ENCODE measurements at regions not wholly inside any gene's neighbourhood (a gene's known extent, or its start where the extent isn't known, plus 50 kb on each side); places are given as distances from the start of the nearest gene placed in this dataset.
"Not testable (repeated sequence)": the region's sequence is repeated elsewhere in the genome, so short reads cannot be mapped to it uniquely, and the experiment has no call there.

GRCh38 chr3:90128391-90128790, 1021.0 kb downstream of the EPHA3 start:
- Histone ChIP-seq H3K36me3 (ENCODE audit: control insufficient read depth, insufficient read depth, low read length) (no peaks in the 10 kb centered on the region), H3K4me3 (ENCODE audit: insufficient read depth, low read depth, low read length) (no peak overlapping the region), H3K27ac (ENCODE audit: insufficient read depth, low read depth, low read length, poor library complexity, severe bottlenecking) (no peak overlapping the region), H3K27me3 (ENCODE audit: control insufficient read depth, insufficient read depth, low read length, poor library complexity, severe bottlenecking) (no peaks in the 10 kb centered on the region), H3K4me1 (ENCODE audit: control insufficient read depth, insufficient read depth, low read length) (no peaks in the 10 kb centered on the region), H3K9me3 (ENCODE audit: control insufficient read depth, low read length) (no peaks in the 10 kb centered on the region)
- 94 to 100% methylated on average over 2 of the region's 2 CpGs for WGBS, 2 experiments

- no peaks in the 10 kb centered on the region for H3K9me3 ChIP-seq (ENCODE audit: control insufficient read depth, low read length)
- no peak overlapping the region for H3K4me3 ChIP-seq (ENCODE audit: insufficient read depth, low read depth, low read length)
- WGBS, 2 experiments: 100% methylated on average over 1 to 2 of the region's 3 CpGs
- H3K27me3 ChIP-seq (ENCODE audit: control insufficient read depth, insufficient read depth, low read length, poor library complexity, severe bottlenecking): no peaks in the 10 kb centered on the region
- H3K4me1 ChIP-seq (ENCODE audit: control insufficient read depth, insufficient read depth, low read length): no peaks in the 10 kb centered on the region
- H3K27ac ChIP-seq (ENCODE audit: insufficient read depth, low read depth, low read length, poor library complexity, severe bottlenecking): no peak overlapping the region
- H3K36me3 ChIP-seq (ENCODE audit: control insufficient read depth, insufficient read depth, low read length): no peaks in the 10 kb centered on the region
Measured at GRCh38 chr3:90129730-90130129, 1022.3 kb downstream of the EPHA3 start.

- H3K4me3 ChIP-seq (ENCODE audit: insufficient read depth, low read depth, low read length): no peak overlapping the region
- 77 to 96% methylated on average over 1 of the region's 1 CpG for WGBS, 2 experiments
- no peaks in the 10 kb centered on the region for H3K27me3 ChIP-seq (ENCODE audit: control insufficient read depth, insufficient read depth, low read length, poor library complexity, severe bottlenecking)
- H3K4me1 ChIP-seq (ENCODE audit: control insufficient read depth, insufficient read depth, low read length): no peaks in the 10 kb centered on the region
- no peak overlapping the region for H3K27ac ChIP-seq (ENCODE audit: insufficient read depth, low read depth, low read length, poor library complexity, severe bottlenecking)
- H3K36me3 ChIP-seq (ENCODE audit: control insufficient read depth, insufficient read depth, low read length): no peaks in the 10 kb centered on the region
- no peaks in the 10 kb centered on the region for H3K9me3 ChIP-seq (ENCODE audit: control insufficient read depth, low read length)
Measured at GRCh38 chr3:90132197-90132596, 1024.8 kb downstream of the EPHA3 start.

- H3K4me3 ChIP-seq (ENCODE audit: insufficient read depth, low read depth, low read length): no peak overlapping the region
- H3K27me3 ChIP-seq (ENCODE audit: control insufficient read depth, insufficient read depth, low read length, poor library complexity, severe bottlenecking): no peaks in the 10 kb centered on the region
- no peaks in the 10 kb centered on the region for H3K4me1 ChIP-seq (ENCODE audit: control insufficient read depth, insufficient read depth, low read length)
- no peaks in the 10 kb centered on the region for H3K9me3 ChIP-seq (ENCODE audit: control insufficient read depth, low read length)
- H3K27ac ChIP-seq (ENCODE audit: insufficient read depth, low read depth, low read length, poor library complexity, severe bottlenecking): no peak overlapping the region
- H3K36me3 ChIP-seq (ENCODE audit: control insufficient read depth, insufficient read depth, low read length): no peaks in the 10 kb centered on the region
Measured at GRCh38 chr3:90134090-90134489, 1026.7 kb downstream of the EPHA3 start.

- H3K4me3 ChIP-seq (ENCODE audit: insufficient read depth, low read depth, low read length): no peak overlapping the region
- H3K36me3 ChIP-seq (ENCODE audit: control insufficient read depth, insufficient read depth, low read length): no peaks in the 10 kb centered on the region
- H3K4me1 ChIP-seq (ENCODE audit: control insufficient read depth, insufficient read depth, low read length): no peaks in the 10 kb centered on the region
- H3K27ac ChIP-seq (ENCODE audit: insufficient read depth, low read depth, low read length, poor library complexity, severe bottlenecking): no peak overlapping the region
- H3K27me3 ChIP-seq (ENCODE audit: control insufficient read depth, insufficient read depth, low read length, poor library complexity, severe bottlenecking): no peaks in the 10 kb centered on the region
- H3K9me3 ChIP-seq (ENCODE audit: control insufficient read depth, low read length): no peaks in the 10 kb centered on the region
Measured at GRCh38 chr3:90136456-90137191, 1029.2 kb downstream of the EPHA3 start.

GRCh38 chr3:90145094-90145860, 1037.9 kb downstream of the EPHA3 start:
- 81 to 90% methylated on average over 4 of the region's 4 CpGs for WGBS, 2 experiments

GRCh38 chr3:90180096-90180495, 1072.7 kb downstream of the EPHA3 start:
- Histone ChIP-seq H3K9me3 (ENCODE audit: control insufficient read depth, low read length) (no peaks in the 10 kb centered on the region), H3K27ac (ENCODE audit: insufficient read depth, low read depth, low read length, poor library complexity, severe bottlenecking) (no peak overlapping the region), H3K4me1 (ENCODE audit: control insufficient read depth, insufficient read depth, low read length) (no peaks in the 10 kb centered on the region), H3K4me3 (ENCODE audit: insufficient read depth, low read depth, low read length) (no peak overlapping the region), H3K27me3 (ENCODE audit: control insufficient read depth, insufficient read depth, low read length, poor library complexity, severe bottlenecking) (no peaks in the 10 kb centered on the region), H3K36me3 (ENCODE audit: control insufficient read depth, insufficient read depth, low read length) (no peaks in the 10 kb centered on the region)
- WGBS, 2 experiments: 100% methylated on average over 1 to 2 of the region's 2 CpGs

More at GRCh38 chr3:90145094-90145860, 1037.9 kb downstream of the EPHA3 start:
- H3K4me3 ChIP-seq (ENCODE audit: insufficient read depth, low read depth, low read length): no peak overlapping the region
- no peak overlapping the region for H3K27ac ChIP-seq (ENCODE audit: insufficient read depth, low read depth, low read length, poor library complexity, severe bottlenecking)
- no peaks in the 10 kb centered on the region for H3K27me3 ChIP-seq (ENCODE audit: control insufficient read depth, insufficient read depth, low read length, poor library complexity, severe bottlenecking)
- H3K36me3 ChIP-seq (ENCODE audit: control insufficient read depth, insufficient read depth, low read length): no peaks in the 10 kb centered on the region
- no peaks in the 10 kb centered on the region for H3K4me1 ChIP-seq (ENCODE audit: control insufficient read depth, insufficient read depth, low read length)
- no peaks in the 10 kb centered on the region for H3K9me3 ChIP-seq (ENCODE audit: control insufficient read depth, low read length)

GRCh38 chr3:90180543-90180942, 1073.1 kb downstream of the EPHA3 start:
- WGBS, 2 experiments: 91% methylated on average over 1 of the region's 3 CpGs; no CpG with 5 or more reads in 1 of the 2 experiments
- Histone ChIP-seq H3K27ac (ENCODE audit: insufficient read depth, low read depth, low read length, poor library complexity, severe bottlenecking) (no peak overlapping the region), H3K27me3 (ENCODE audit: control insufficient read depth, insufficient read depth, low read length, poor library complexity, severe bottlenecking) (no peaks in the 10 kb centered on the region), H3K4me1 (ENCODE audit: control insufficient read depth, insufficient read depth, low read length) (no peaks in the 10 kb centered on the region), H3K4me3 (ENCODE audit: insufficient read depth, low read depth, low read length) (no peak overlapping the region), H3K36me3 (ENCODE audit: control insufficient read depth, insufficient read depth, low read length) (no peaks in the 10 kb centered on the region), H3K9me3 (ENCODE audit: control insufficient read depth, low read length) (no peaks in the 10 kb centered on the region)

- H3K9me3 ChIP-seq (ENCODE audit: control insufficient read depth, low read length); H3K4me1 ChIP-seq (ENCODE audit: control insufficient read depth, insufficient read depth, low read length); H3K27ac ChIP-seq (ENCODE audit: insufficient read depth, low read depth, low read length, poor library complexity, severe bottlenecking); H3K4me3 ChIP-seq (ENCODE audit: insufficient read depth, low read depth, low read length); H3K36me3 ChIP-seq (ENCODE audit: control insufficient read depth, insufficient read depth, low read length); H3K27me3 ChIP-seq (ENCODE audit: control insufficient read depth, insufficient read depth, low read length, poor library complexity, severe bottlenecking): not testable (repeated sequence)
- WGBS, 2 experiments: 41 to 48% methylated on average over 17 of the region's 19 CpGs
Measured at GRCh38 chr3:90182291-90182976, 1075.0 kb downstream of the EPHA3 start.

- H3K4me3 ChIP-seq (ENCODE audit: insufficient read depth, low read depth, low read length): no peak overlapping the region
- no peak overlapping the region for H3K27ac ChIP-seq (ENCODE audit: insufficient read depth, low read depth, low read length, poor library complexity, severe bottlenecking)
- 94% methylated on average over 4 of the region's 4 CpGs for whole genome bisulfite sequencing, 2 experiments
Measured at GRCh38 chr3:90184861-90185260, 1077.4 kb downstream of the EPHA3 start.

More at GRCh38 chr3:90184861-90185260, 1077.4 kb downstream of the EPHA3 start:
- Histone ChIP-seq H3K9me3 (ENCODE audit: control insufficient read depth, low read length) (no peaks in the 10 kb centered on the region), H3K4me1 (ENCODE audit: control insufficient read depth, insufficient read depth, low read length) (no peaks in the 10 kb centered on the region), H3K27me3 (ENCODE audit: control insufficient read depth, insufficient read depth, low read length, poor library complexity, severe bottlenecking) (no peaks in the 10 kb centered on the region), H3K36me3 (ENCODE audit: control insufficient read depth, insufficient read depth, low read length) (no peaks in the 10 kb centered on the region)
